Testis (tissue), 2 donors: ENCODE measurements at regions not wholly inside any gene's neighbourhood (a gene's known extent, or its start where the extent isn't known, plus 50 kb on each side); places are given as distances from the start of the nearest gene placed in this dataset.

Experiments used
- DNase-seq: peaks from one replicate; pipeline ENCODE4 v3.0.0-alpha.2; 2019
- H3K27ac ChIP-seq, 2 donors: fragments of 200-600 bp; sonication (generic); one replicate each; pipeline ENCODE4 v1.5.1; 2019
- H3K27me3 ChIP-seq: fragments of 200-600 bp; sonication (generic); one replicate; pipeline ENCODE4 v1.5.1; 2019
- H3K36me3 ChIP-seq: fragments of 200-600 bp; sonication (generic); one replicate; pipeline ENCODE4 v1.5.1; 2017; ENCODE audit warnings: low read depth; ENCODE audit errors: missing control alignments
- H3K4me1 ChIP-seq: fragments of 200-600 bp; sonication (generic); one replicate; pipeline ENCODE4 v1.5.1; 2019
- H3K4me3 ChIP-seq, 2 donors: fragments of 200-600 bp; sonication (generic); one replicate each; pipeline ENCODE4 v1.5.1; 2017 to 2019
- H3K9me3 ChIP-seq: fragments of 200-600 bp; sonication (generic); one replicate; pipeline ENCODE4 v1.5.1; 2017
- CTCF ChIP-seq, 3 experiments: fragments of 450-650 bp in 2 of 3; fragments of 200-600 bp in 1 of 3; sonication (generic) in 1 of 3; IDR thresholded peaks; one replicate each; pipeline ENCODE4 v1.5.1; 2016 to 2019; ENCODE audit warnings: antibody characterized with exemption in 3 of 3, mild to moderate bottlenecking in 2 of 3, moderate library complexity in 1 of 3
- POLR2A ChIP-seq: fragments of 450-650 bp; IDR thresholded peaks from one replicate; pipeline ENCODE4 v1.6.1; 2017; ENCODE audit warnings: antibody characterized with exemption, mild to moderate bottlenecking, moderate library complexity
- WGBS, 2 donors: methylation state at CpG; one replicate each; pipeline ENCODE4 v1.1.5; 2018; 5-methylcytosine and 5-hydroxymethylcytosine counted together
- intact Hi-C: fragments of 100-400 bp; cut with DNase I; formaldehyde crosslinking; loops from one replicate; pipeline ENCODE4 v1.15.1; 2023; ENCODE audit warnings: low total_unique reads

- H3K9me3 ChIP-seq: no peaks in the 10 kb centered on the region
- intact Hi-C loops: no loop called here
- no peaks in the 10 kb centered on the region for H3K4me1 ChIP-seq
- DNase-seq: no peak
- H3K27me3 ChIP-seq: no peaks in the 10 kb centered on the region
- H3K27ac ChIP-seq: no peak overlapping the region
- no peak for TF ChIP-seq POLR2A
- no peak for TF ChIP-seq CTCF (IDR thresholded peaks at IDR 0.05)
- no peak overlapping the region for H3K4me3 ChIP-seq
- WGBS, 2 donors: 83 to 96% methylated on average over 1 of the region's 1 CpG
- H3K36me3 ChIP-seq: no peaks in the 10 kb centered on the region
Measured at GRCh38 chr14:70269582-70269981, 80.8 kb upstream of the SLC8A3 start.

GRCh38 chr14:70268760-70269159 lies 80.0 kb upstream of the SLC8A3 start:
- Histone ChIP-seq H3K9me3 (no peaks in the 10 kb centered on the region), H3K36me3 (no peaks in the 10 kb centered on the region), H3K4me1 (no peaks in the 10 kb centered on the region), H3K4me3 (no peak overlapping the region), H3K27me3 (no peaks in the 10 kb centered on the region), H3K27ac (no peak overlapping the region)
- TF ChIP-seq POLR2A: no peak
- TF ChIP-seq CTCF (IDR thresholded peaks at IDR 0.05): no peak
- DNase-seq: no peak
- 91 to 93% methylated on average over 2 of the region's 2 CpGs for WGBS, 2 donors
- intact Hi-C loops: no loop called here

- 94 to 95% methylated on average over 2 of the region's 2 CpGs for WGBS, 2 donors
Measured at GRCh38 chr14:70266157-70266556, 77.4 kb upstream of the SLC8A3 start.

GRCh38 chr14:70265422-70265821 lies 76.7 kb upstream of the SLC8A3 start:
- intact Hi-C loops: no loop called here

More at GRCh38 chr14:70266157-70266556, 77.4 kb upstream of the SLC8A3 start:
- intact Hi-C loops: no loop called here
- Histone ChIP-seq H3K9me3 (no peaks in the 10 kb centered on the region), H3K27me3 (no peaks in the 10 kb centered on the region), H3K4me3 (no peak overlapping the region), H3K27ac (no peak overlapping the region), H3K36me3 (no peaks in the 10 kb centered on the region), H3K4me1 (no peaks in the 10 kb centered on the region)
- no peak for TF ChIP-seq CTCF (IDR thresholded peaks at IDR 0.05)
- no peak for TF ChIP-seq POLR2A
- DNase-seq: no peak

More at GRCh38 chr14:70265422-70265821, 76.7 kb upstream of the SLC8A3 start:
- Histone ChIP-seq H3K27ac (no peak overlapping the region), H3K9me3 (no peaks in the 10 kb centered on the region), H3K27me3 (no peaks in the 10 kb centered on the region), H3K4me1 (no peaks in the 10 kb centered on the region), H3K36me3 (no peaks in the 10 kb centered on the region), H3K4me3 (no peak overlapping the region)
- 87 to 88% methylated on average over 2 of the region's 2 CpGs for WGBS, 2 donors
- no peak for TF ChIP-seq POLR2A
- no peak for TF ChIP-seq CTCF (IDR thresholded peaks at IDR 0.05)
- no peak for DNase-seq
